Progenitor cell of endocrine pancreas (in vitro differentiated cells): ENCODE measurements at regions not wholly inside any gene's neighbourhood (a gene's known extent, or its start where the extent isn't known, plus 50 kb on each side); places are given as distances from the start of the nearest gene placed in this dataset.

Source experiments
- DNase-seq: peaks from one replicate; pipeline ENCODE4 v3.0.0; 2021; ENCODE audit warnings: low spot score; ENCODE audit not compliant: unreplicated experiment
- H3K27ac Mint-ChIP-seq: 2 replicates; pipeline ENCODE4 v1.8.0; 2021; ENCODE audit warnings: mild to moderate bottlenecking, moderate library complexity, mixed read lengths
- H3K27me3 Mint-ChIP-seq: 2 replicates; pipeline ENCODE4 v1.8.0; 2021; ENCODE audit warnings: mixed read lengths
- H3K36me3 Mint-ChIP-seq: 2 replicates; pipeline ENCODE4 v1.8.0; 2022; ENCODE audit warnings: mixed read lengths; ENCODE audit not compliant: insufficient read depth
- H3K4me1 Mint-ChIP-seq: 2 replicates; pipeline ENCODE4 v1.8.0; 2021; ENCODE audit warnings: low read depth, mixed read lengths
- H3K4me3 Mint-ChIP-seq: 2 replicates; pipeline ENCODE4 v1.8.0; 2021; ENCODE audit warnings: low read depth, mild to moderate bottlenecking, moderate library complexity, mixed read lengths
- H3K9me3 Mint-ChIP-seq: 2 replicates; pipeline ENCODE4 v1.8.0; 2021; ENCODE audit warnings: low read depth, mixed read lengths
- TF ChIP-seq, protein P1 (sequence below): fragments of 200-600 bp; sonication (generic); IDR thresholded peaks from one replicate; pipeline ENCODE4 v1.5.0; 2021; ENCODE audit warnings: antibody characterized with exemption, mild to moderate bottlenecking; ENCODE audit not compliant: unreplicated experiment

DNA sequence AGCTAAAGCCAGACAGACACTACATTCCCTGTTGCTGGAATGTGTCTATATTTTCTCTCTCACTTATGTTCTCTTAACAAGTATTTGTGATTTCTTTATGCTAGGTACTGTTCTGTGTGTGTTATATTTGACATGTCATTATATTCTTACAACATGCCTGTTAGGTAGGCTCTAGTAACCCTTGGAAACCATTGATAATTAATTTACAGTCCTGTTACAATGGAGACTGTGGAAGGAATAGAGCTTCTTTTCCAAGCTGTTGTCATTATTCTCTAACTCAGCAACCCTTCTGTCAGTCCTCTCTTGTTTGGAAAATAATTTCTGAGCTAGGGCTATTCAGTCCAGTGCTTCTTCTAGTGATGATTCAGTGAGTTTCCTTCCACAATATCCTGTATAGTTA lies 419.1 kb upstream of the BOD1L1 start:
- H3K9me3 Mint-ChIP-seq, result no peaks in the 10 kb centered on the region
- H3K4me1 Mint-ChIP-seq, result peaks cover 2% of the 10 kb centered on the region
- H3K27me3 Mint-ChIP-seq, result no peaks in the 10 kb centered on the region
- no peak for DNase-seq
- H3K27ac Mint-ChIP-seq, result no peak overlapping the region
- no peaks in the 10 kb centered on the region for H3K36me3 Mint-ChIP-seq
- no peak overlapping the region for H3K4me3 Mint-ChIP-seq
- TF ChIP-seq, protein P1, sequence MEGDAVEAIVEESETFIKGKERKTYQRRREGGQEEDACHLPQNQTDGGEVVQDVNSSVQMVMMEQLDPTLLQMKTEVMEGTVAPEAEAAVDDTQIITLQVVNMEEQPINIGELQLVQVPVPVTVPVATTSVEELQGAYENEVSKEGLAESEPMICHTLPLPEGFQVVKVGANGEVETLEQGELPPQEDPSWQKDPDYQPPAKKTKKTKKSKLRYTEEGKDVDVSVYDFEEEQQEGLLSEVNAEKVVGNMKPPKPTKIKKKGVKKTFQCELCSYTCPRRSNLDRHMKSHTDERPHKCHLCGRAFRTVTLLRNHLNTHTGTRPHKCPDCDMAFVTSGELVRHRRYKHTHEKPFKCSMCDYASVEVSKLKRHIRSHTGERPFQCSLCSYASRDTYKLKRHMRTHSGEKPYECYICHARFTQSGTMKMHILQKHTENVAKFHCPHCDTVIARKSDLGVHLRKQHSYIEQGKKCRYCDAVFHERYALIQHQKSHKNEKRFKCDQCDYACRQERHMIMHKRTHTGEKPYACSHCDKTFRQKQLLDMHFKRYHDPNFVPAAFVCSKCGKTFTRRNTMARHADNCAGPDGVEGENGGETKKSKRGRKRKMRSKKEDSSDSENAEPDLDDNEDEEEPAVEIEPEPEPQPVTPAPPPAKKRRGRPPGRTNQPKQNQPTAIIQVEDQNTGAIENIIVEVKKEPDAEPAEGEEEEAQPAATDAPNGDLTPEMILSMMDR, result no peak

DNA sequence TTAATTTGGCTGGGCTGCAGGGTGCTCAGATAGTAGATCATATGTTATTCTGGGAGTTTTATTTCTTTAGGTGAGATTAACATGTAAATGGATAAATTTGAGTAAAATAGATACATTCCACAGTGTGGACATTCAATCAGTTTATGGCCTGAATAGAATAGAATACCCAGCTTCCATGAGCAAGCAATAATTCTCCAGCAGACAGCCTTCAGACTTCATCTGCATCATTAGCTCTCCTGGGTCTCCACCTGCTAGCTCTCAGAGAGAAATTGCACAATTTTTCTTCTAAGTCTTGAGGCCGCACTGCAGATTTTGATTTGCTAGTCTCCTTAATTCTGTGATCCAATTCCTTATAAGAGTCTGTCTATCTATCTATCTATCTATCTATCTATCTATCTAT lies 420.3 kb upstream of the BOD1L1 start:
- H3K9me3 Mint-ChIP-seq, result no peaks in the 10 kb centered on the region
- H3K27ac Mint-ChIP-seq, result no peak overlapping the region
- no peaks in the 10 kb centered on the region for H3K27me3 Mint-ChIP-seq
- H3K36me3 Mint-ChIP-seq, result no peaks in the 10 kb centered on the region
- H3K4me1 Mint-ChIP-seq, result peaks cover 2% of the 10 kb centered on the region
- no peak overlapping the region for H3K4me3 Mint-ChIP-seq
- TF ChIP-seq, protein P1, result no peak
- no peak for DNase-seq

DNA sequence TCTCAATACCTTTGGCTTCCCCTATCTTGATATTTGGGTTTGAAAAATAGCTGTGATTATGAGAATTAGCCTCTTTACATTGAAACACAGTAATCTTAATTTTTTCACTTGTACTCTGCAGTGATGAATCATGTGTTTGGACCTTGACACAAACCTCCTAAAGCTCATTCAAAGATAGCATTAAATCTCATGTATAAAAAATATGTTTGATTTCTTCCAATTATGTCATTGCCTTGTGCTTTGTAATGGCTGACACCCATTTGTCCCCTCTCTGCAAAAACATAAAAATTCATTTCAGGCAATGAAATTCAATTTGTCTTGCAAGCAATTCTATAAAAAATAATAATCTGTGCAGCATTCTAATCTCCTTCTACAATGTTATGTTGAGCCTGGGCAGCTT lies 422.4 kb upstream of the BOD1L1 start:
- peaks cover 6% of the 10 kb centered on the region for H3K4me1 Mint-ChIP-seq
- no peak overlapping the region for H3K4me3 Mint-ChIP-seq
- H3K27ac Mint-ChIP-seq, result no peak overlapping the region
- no peaks in the 10 kb centered on the region for H3K27me3 Mint-ChIP-seq
- H3K9me3 Mint-ChIP-seq, result no peaks in the 10 kb centered on the region
- no peaks in the 10 kb centered on the region for H3K36me3 Mint-ChIP-seq
- DNase-seq, result no peak
- TF ChIP-seq, protein P1, result no peak

DNA sequence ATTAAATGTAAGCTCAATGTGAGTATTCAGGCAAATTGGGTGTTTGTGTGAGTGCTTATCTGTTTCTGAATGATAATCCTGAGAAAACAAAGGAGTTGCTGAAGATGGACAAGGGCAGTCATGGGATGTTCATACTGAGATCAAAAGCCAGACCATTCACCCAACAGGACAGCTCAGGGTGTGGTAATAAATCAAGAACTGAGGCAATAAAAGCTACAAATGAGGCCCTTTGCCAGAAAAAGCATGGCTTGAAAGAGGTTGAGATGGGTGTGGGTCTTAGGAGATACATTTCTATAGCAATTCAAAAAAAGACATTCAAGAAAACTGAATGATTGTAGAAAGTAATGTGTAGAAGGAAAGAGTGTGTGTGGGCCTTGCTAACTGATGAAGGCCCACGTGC lies 425.8 kb upstream of the BOD1L1 start:
- H3K9me3 Mint-ChIP-seq, result no peaks in the 10 kb centered on the region
- no peak overlapping the region for H3K27ac Mint-ChIP-seq
- TF ChIP-seq, protein P1, result no peak
- peaks cover 4% of the 10 kb centered on the region for H3K4me1 Mint-ChIP-seq
- H3K36me3 Mint-ChIP-seq, result no peaks in the 10 kb centered on the region
- no peaks in the 10 kb centered on the region for H3K27me3 Mint-ChIP-seq
- no peak for DNase-seq
- no peak overlapping the region for H3K4me3 Mint-ChIP-seq

DNA sequence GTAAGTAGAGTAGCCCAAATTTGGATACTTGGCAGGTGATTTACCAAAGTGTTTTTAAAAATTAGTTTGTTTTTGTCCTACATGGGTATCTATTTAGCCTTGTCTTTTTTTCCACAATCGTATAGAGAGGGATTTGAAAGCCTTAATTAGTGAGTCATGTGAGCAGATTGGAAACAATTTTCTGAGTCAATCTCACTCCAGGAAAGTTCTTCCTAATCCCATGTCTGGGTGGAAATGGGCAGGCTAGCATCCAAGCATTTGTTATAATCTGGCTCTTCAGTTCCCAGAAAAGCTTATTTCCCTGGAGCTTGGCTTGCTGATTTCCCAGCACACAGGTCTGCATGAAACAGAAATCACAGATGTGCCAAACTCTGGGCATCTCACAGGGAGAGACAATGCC lies 426.9 kb upstream of the BOD1L1 start:
- peaks cover 7% of the 10 kb centered on the region for H3K27me3 Mint-ChIP-seq
- TF ChIP-seq, protein P1, result no peak
- no peaks in the 10 kb centered on the region for H3K36me3 Mint-ChIP-seq
- no peak overlapping the region for H3K27ac Mint-ChIP-seq
- no peaks in the 10 kb centered on the region for H3K9me3 Mint-ChIP-seq
- no peak overlapping the region for H3K4me3 Mint-ChIP-seq
- peaks cover 7% of the 10 kb centered on the region for H3K4me1 Mint-ChIP-seq
- no peak for DNase-seq
